Tibial nerve (tissue), 4 donors: ENCODE measurements at regions not wholly inside any gene's neighbourhood (a gene's known extent, or its start where the extent isn't known, plus 50 kb on each side); places are given as distances from the start of the nearest gene placed in this dataset.

Experiments used
- EP300 ChIP-seq, 2 donors: sonication (generic); formaldehyde crosslinking; IDR thresholded peaks; one replicate each; pipeline ENCODE4 v1.6.1; 2017; ENCODE audit warnings: antibody characterized with exemption in 2 of 2, mild to moderate bottlenecking in 1 of 2
- TF ChIP-seq, protein P1 (sequence below), 5 experiments: fragments of 200-600 bp in 3 of 5; fragments of 450-650 bp in 2 of 5; sonication (generic) in 3 of 5; IDR thresholded peaks; one replicate each; pipeline ENCODE4 v1.5.1; 2016 to 2019; ENCODE audit warnings: antibody characterized with exemption in 5 of 5, mild to moderate bottlenecking in 3 of 5, moderate library complexity in 2 of 5

DNA sequence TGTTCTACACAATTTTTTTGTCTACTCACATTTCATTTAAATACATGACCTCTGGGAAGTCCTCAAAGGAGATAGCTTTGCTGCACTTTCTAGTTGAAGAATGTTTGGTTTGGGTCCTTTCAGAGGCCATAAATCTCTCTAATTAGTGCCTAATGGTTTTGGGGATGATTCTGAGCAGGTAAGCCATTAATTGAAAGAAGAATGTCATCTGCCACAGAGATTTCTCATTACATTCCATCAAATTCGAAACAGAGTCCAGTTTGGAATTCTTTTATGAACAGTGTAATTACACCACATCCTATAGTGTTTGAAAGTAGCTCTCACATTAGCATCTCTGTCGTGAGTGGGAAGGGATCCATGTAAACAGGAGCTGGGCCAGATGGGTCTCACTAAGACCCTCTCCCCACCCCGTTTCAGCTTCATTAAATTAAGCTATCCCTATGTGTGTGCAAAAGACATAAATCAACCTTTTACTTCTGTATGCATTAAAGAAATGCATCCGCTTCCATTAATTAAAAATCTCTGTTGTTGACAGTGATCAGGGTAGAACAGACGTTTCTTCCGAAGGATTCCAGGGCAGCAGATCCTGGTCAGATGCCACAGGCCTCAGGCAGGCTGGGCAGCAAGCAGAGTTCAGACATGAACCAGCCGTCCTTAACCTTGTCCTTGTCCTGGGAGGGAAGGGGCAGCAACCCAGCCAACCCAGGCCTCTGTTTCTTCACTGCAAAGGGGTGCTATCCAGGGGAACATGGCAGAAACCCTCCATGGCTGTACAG lies 99.8 kb upstream of the MAP1B start:
- TF ChIP-seq, protein P1, sequence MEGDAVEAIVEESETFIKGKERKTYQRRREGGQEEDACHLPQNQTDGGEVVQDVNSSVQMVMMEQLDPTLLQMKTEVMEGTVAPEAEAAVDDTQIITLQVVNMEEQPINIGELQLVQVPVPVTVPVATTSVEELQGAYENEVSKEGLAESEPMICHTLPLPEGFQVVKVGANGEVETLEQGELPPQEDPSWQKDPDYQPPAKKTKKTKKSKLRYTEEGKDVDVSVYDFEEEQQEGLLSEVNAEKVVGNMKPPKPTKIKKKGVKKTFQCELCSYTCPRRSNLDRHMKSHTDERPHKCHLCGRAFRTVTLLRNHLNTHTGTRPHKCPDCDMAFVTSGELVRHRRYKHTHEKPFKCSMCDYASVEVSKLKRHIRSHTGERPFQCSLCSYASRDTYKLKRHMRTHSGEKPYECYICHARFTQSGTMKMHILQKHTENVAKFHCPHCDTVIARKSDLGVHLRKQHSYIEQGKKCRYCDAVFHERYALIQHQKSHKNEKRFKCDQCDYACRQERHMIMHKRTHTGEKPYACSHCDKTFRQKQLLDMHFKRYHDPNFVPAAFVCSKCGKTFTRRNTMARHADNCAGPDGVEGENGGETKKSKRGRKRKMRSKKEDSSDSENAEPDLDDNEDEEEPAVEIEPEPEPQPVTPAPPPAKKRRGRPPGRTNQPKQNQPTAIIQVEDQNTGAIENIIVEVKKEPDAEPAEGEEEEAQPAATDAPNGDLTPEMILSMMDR (IDR thresholded peaks at IDR 0.05): no peak
- no peak for TF ChIP-seq EP300 (IDR thresholded peaks at IDR 0.05)
